ENCODE measurements at regions not wholly inside any gene's neighbourhood (a gene's known extent, or its start where the extent isn't known, plus 50 kb on each side); places are given as distances from the start of the nearest gene placed in this dataset.

DNA sequence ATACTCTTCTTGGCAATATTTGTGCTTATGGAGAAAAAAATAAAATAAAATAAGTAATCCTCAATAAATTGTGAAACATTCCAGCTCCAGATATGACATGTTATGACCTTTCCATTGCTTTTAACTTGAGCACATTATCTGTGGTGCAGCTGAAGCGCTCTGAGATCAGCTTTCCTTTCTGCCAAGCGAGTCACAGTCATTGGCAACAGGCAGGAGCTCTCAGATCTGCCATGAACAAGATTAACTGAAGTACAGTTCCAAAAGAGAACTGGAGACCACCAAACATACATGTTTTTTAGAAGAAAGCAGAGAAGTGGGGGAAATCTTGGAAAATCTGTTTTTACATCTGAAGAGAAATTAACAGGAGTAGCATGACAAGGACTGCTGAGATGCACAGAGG is 89.2 kb upstream of the DSCAM start:
- no peaks in the 10 kb centered on the region for H3K27me3 ChIP-seq
- no peak for DNase-seq
- H3K4me3 ChIP-seq: no peak overlapping the region
- H3K9me3 ChIP-seq (replicated peaks in 1 of 3): no peaks in the 10 kb centered on the region
- intact Hi-C loops (cut with DNase I): no loop called here
- 56 to 67% (median 62%) methylated on average over 2 of the region's 2 CpGs for WGBS, 4 donors
- no peaks in the 10 kb centered on the region for H3K36me3 ChIP-seq (replicated peaks in 1 of 2)
- H3K27ac ChIP-seq: no peak overlapping the region
- TF ChIP-seq POLR2A (IDR thresholded peaks at IDR 0.05): no peak
- TF ChIP-seq, protein P1, sequence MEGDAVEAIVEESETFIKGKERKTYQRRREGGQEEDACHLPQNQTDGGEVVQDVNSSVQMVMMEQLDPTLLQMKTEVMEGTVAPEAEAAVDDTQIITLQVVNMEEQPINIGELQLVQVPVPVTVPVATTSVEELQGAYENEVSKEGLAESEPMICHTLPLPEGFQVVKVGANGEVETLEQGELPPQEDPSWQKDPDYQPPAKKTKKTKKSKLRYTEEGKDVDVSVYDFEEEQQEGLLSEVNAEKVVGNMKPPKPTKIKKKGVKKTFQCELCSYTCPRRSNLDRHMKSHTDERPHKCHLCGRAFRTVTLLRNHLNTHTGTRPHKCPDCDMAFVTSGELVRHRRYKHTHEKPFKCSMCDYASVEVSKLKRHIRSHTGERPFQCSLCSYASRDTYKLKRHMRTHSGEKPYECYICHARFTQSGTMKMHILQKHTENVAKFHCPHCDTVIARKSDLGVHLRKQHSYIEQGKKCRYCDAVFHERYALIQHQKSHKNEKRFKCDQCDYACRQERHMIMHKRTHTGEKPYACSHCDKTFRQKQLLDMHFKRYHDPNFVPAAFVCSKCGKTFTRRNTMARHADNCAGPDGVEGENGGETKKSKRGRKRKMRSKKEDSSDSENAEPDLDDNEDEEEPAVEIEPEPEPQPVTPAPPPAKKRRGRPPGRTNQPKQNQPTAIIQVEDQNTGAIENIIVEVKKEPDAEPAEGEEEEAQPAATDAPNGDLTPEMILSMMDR (IDR thresholded peaks at IDR 0.05): no peak
- no peaks in the 10 kb centered on the region for H3K4me1 ChIP-seq (replicated peaks in 1 of 2)

DNA sequence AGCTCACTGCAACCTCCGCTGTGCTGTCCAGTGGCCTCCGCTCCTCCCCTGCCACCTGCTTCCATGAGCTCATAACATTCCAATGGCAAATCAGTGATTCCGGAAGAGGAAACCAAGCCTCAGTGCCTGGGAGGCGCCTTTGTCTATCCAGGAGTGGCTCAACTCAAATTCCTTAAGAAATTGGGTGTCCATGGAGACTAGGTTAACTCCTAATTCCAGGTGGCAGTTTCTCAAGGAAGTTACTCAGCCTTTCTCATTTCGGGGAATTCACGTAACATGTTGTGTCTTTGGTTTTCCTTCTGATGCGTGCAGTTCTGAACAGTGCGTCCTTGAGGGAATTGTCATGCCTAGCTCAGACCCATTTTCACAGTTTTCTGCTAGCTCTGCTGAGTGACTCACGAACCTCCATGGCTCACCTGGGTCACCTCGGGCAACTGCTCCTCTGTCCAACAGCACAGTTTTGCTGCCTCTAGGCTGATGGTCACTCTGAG is 89.9 kb upstream of the DSCAM start:
- no peak for DNase-seq
- Histone ChIP-seq H3K27me3 (no peaks in the 10 kb centered on the region), H3K4me3 (no peak overlapping the region), H3K27ac (no peak overlapping the region), H3K9me3 (replicated peaks in 1 of 3) (no peaks in the 10 kb centered on the region), H3K36me3 (replicated peaks in 1 of 2) (no peaks in the 10 kb centered on the region), H3K4me1 (replicated peaks in 1 of 2) (no peaks in the 10 kb centered on the region)
- 68 to 88% (median 78%) methylated on average over 9 to 10 of the region's 10 CpGs for WGBS, 4 donors
- intact Hi-C loops (cut with DNase I): no loop called here
- no peak for TF ChIP-seq POLR2A (IDR thresholded peaks at IDR 0.05)
- TF ChIP-seq, protein P1 (IDR thresholded peaks at IDR 0.05): no peak

DNA sequence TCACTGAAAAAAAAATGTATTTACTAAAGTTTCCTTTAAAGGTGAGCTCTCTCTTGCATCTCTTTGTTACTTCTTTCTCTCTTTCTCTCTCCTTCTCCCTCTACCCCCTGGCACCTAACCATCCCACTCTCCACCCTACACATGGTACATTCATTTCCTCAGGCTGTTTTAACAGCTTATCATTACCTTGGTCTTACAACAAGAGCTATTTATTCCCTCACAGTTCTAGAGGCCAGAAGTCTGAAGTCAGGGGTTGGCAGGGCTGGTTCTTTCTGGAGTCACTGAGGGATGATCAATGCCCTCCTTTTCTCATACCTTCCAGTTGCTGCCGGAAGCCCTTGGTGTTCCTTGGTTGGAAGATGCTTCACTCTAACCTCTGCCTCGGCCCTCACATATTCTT is 91.1 kb upstream of the DSCAM start:
- Histone ChIP-seq H3K4me1 (replicated peaks in 1 of 2) (no peaks in the 10 kb centered on the region), H3K27ac (no peak overlapping the region), H3K27me3 (no peaks in the 10 kb centered on the region), H3K36me3 (replicated peaks in 1 of 2) (no peaks in the 10 kb centered on the region), H3K4me3 (no peak overlapping the region), H3K9me3 (replicated peaks in 1 of 3) (no peaks in the 10 kb centered on the region)
- WGBS, 4 donors: 55 to 71% (median 67%) methylated on average over 2 of the region's 2 CpGs
- TF ChIP-seq, protein P1 (IDR thresholded peaks at IDR 0.05): no peak
- TF ChIP-seq POLR2A (IDR thresholded peaks at IDR 0.05): no peak
- DNase-seq: no peak
- intact Hi-C loops (cut with DNase I): no loop called here

DNA sequence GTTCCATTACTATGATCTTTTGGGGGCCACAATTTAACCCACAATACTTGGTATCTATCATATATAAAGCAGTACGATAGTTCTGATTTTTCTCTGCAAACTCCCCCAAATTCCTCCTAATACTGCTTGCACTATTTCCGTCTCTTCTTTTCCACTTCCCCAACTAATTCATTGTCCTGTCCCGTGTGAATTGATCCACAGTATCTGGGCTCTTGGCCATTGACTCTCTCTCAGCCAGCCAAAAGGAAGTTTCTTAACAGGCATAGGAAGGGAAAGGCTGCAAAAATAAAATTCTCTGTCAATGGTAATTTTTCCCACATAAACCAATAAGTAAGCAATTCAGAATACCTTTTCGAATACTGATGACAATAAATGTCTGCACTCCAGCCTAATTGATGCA is 91.7 kb upstream of the DSCAM start:
- WGBS, 4 donors: 64 to 74% (median 68%) methylated on average over 4 of the region's 4 CpGs
- Histone ChIP-seq H3K4me3 (no peak overlapping the region), H3K4me1 (replicated peaks in 1 of 2) (no peaks in the 10 kb centered on the region), H3K9me3 (replicated peaks in 1 of 3) (no peaks in the 10 kb centered on the region), H3K36me3 (replicated peaks in 1 of 2) (no peaks in the 10 kb centered on the region), H3K27me3 (no peaks in the 10 kb centered on the region), H3K27ac (no peak overlapping the region)
- DNase-seq: no peak
- TF ChIP-seq, protein P1 (IDR thresholded peaks at IDR 0.05): no peak
- TF ChIP-seq POLR2A (IDR thresholded peaks at IDR 0.05): no peak
- intact Hi-C loops (cut with DNase I): no loop called here

Measured in adrenal gland (tissue), 9 donors.